GM12878 (cell line): ENCODE measurements at regions not wholly inside any gene's neighbourhood (a gene's known extent, or its start where the extent isn't known, plus 50 kb on each side); places are given as distances from the start of the nearest gene placed in this dataset.
"Not testable (repeated sequence)": the region's sequence is repeated elsewhere in the genome, so short reads cannot be mapped to it uniquely, and the experiment has no call there.

Source experiments
- ATAC-seq: fragments of 200-7000 bp; cut with Tn5 transposase; 3 replicates; pipeline ENCODE4 v1.9.1; 2020; ENCODE audit warnings: mild to moderate bottlenecking, moderate library complexity
- BruUV-seq: library from RNA; stranded (reverse); fragments of 400-500 nt; replicated peaks from 2 replicates; lab custom pipeline; 2021; lab: Mats Ljungman, UMichigan
- CTCF ChIA-PET: fragments of 300-600 bp; sonication (Branson Sonifier 250); formaldehyde crosslinking; extraction: SDS; loops from one replicate; lab custom pipeline; 2021; ENCODE audit warnings: inconsistent platforms; lab: Yijun Ruan, JAX
- POLR2A ChIA-PET: fragments of 350-600 bp; formaldehyde crosslinking; extraction: SDS; loops from one replicate; lab custom pipeline; 2021; ENCODE audit warnings: inconsistent platforms; lab: Charles Lee
- RAD21 ChIA-PET: fragments of 300-600 bp; sonication (Branson Sonifier 250); formaldehyde crosslinking; loops from one replicate; lab custom pipeline; 2023; ENCODE audit warnings: antibody characterized with exemption; ENCODE audit not compliant: unreplicated experiment; lab: Charles Lee
- SMC1A ChIA-PET: fragments of 300-600 bp; sonication (Branson Sonifier 250); formaldehyde crosslinking; loops from one replicate; lab custom pipeline; 2023; ENCODE audit not compliant: unreplicated experiment, uncharacterized antibody; lab: Charles Lee
- DNase-seq: peaks from one replicate; pipeline ENCODE4 v3.0.0-alpha.2; 2011; ENCODE audit warnings: low read depth, low spot score
- FAIRE-seq: peaks from 3 replicates; lab custom pipeline; 2011; peaks lifted over from hg19 to GRCh38; lab: Jason Lieb, UNC
- H2AFZ ChIP-seq: 2 replicates; pipeline ENCODE4 v1.6.0; 2011; ENCODE audit warnings: low read depth, low read length, control low read depth; ENCODE audit not compliant: control insufficient read depth
- H3K27ac ChIP-seq: 2 replicates; pipeline ENCODE4 v1.5.1; 2011; ENCODE audit warnings: control low read depth; ENCODE audit not compliant: control insufficient read depth, insufficient read depth
- H3K27me3 ChIP-seq, 2 experiments: replicated peaks in 1 of 2; 2 replicates each; pipeline versions ENCODE4 v1.6.0 to v1.6.1; 2011; ENCODE audit warnings: low read length in 1 of 2; ENCODE audit not compliant: control insufficient read depth in 2 of 2, insufficient read depth in 2 of 2
- H3K36me3 ChIP-seq, 2 experiments: 2 replicates each; pipeline ENCODE4 v1.5.1; 2011; ENCODE audit warnings: low read length in 1 of 2; ENCODE audit not compliant: control insufficient read depth in 2 of 2, insufficient read depth in 2 of 2
- H3K4me1 ChIP-seq: 2 replicates; pipeline ENCODE4 v1.6.1; 2011; ENCODE audit warnings: mild to moderate bottlenecking, low read length, moderate library complexity, mixed read lengths; ENCODE audit not compliant: control insufficient read depth, insufficient read depth
- H3K4me2 ChIP-seq: 2 replicates; pipeline ENCODE4 v1.6.0; 2011; ENCODE audit warnings: control low read depth; ENCODE audit not compliant: control insufficient read depth, insufficient read depth
- H3K4me3 ChIP-seq: fragments of 200-600 bp; sonication (generic); 2 replicates; pipeline ENCODE4 v1.5.1; 2016
- H3K79me2 ChIP-seq: 2 replicates; pipeline ENCODE4 v1.6.0; 2011; ENCODE audit warnings: low read length; ENCODE audit not compliant: control insufficient read depth, insufficient read depth
- H3K9ac ChIP-seq: 2 replicates; pipeline ENCODE4 v1.8.0; 2011; ENCODE audit warnings: low read length, control low read depth, mixed read lengths; ENCODE audit not compliant: control insufficient read depth, insufficient read depth
- H3K9me3 ChIP-seq: replicated peaks from 3 replicates; pipeline ENCODE4 v1.5.1; 2011; ENCODE audit warnings: mild to moderate bottlenecking, low read length; ENCODE audit not compliant: control insufficient read depth, insufficient read depth
- H4K20me1 ChIP-seq: 2 replicates; pipeline ENCODE4 v1.6.0; 2011; ENCODE audit not compliant: control insufficient read depth, insufficient read depth
- ATF7 ChIP-seq: fragments of 450-650 bp; IDR thresholded peaks from 2 replicates; pipeline ENCODE4 v1.6.1; 2016; ENCODE audit warnings: low read depth, mild to moderate bottlenecking
- BACH1 ChIP-seq: fragments of 450-650 bp; IDR thresholded peaks from 2 replicates; pipeline ENCODE4 v1.6.1; 2017; ENCODE audit warnings: mild to moderate bottlenecking, borderline replicate concordance
- BHLHE40 ChIP-seq, 2 experiments: fragments of 450-650 bp in 1 of 2; IDR thresholded peaks; 2 replicates each; pipeline ENCODE4 v1.6.1; 2011 to 2017; ENCODE audit warnings: low read depth in 2 of 2, borderline replicate concordance in 1 of 2, improper control_type of control experiment in 1 of 2, low read length in 1 of 2, mild to moderate bottlenecking in 1 of 2
- DPF2 ChIP-seq: fragments of 450-650 bp; IDR thresholded peaks from 2 replicates; pipeline ENCODE4 v1.6.1; 2017; ENCODE audit warnings: mild to moderate bottlenecking
- GATAD2B ChIP-seq: fragments of 450-650 bp; conservative IDR thresholded peaks from 2 replicates; pipeline ENCODE4 v1.6.1; 2017; ENCODE audit warnings: low read depth, mild to moderate bottlenecking, moderate library complexity
- IKZF1 ChIP-seq: fragments of 450-650 bp; conservative IDR thresholded peaks from 2 replicates; pipeline ENCODE4 v1.6.1; 2017; ENCODE audit warnings: antibody characterized with exemption, mild to moderate bottlenecking
- MLLT1 ChIP-seq: fragments of 450-650 bp; IDR thresholded peaks from 2 replicates; pipeline ENCODE4 v1.6.1; 2016; ENCODE audit warnings: mild to moderate bottlenecking
- MTA2 ChIP-seq: fragments of 450-650 bp; IDR thresholded peaks from 2 replicates; pipeline ENCODE4 v1.6.1; 2016; ENCODE audit warnings: low read depth, mild to moderate bottlenecking, moderate library complexity
- NKRF ChIP-seq: fragments of 450-650 bp; conservative IDR thresholded peaks from 2 replicates; pipeline ENCODE4 v1.6.1; 2017; ENCODE audit warnings: mild to moderate bottlenecking, moderate library complexity
- NR2F1 ChIP-seq: fragments of 450-650 bp; conservative IDR thresholded peaks from 2 replicates; pipeline ENCODE4 v1.6.1; 2017; ENCODE audit warnings: mild to moderate bottlenecking
- PKNOX1 ChIP-seq: fragments of 450-650 bp; IDR thresholded peaks from 2 replicates; pipeline ENCODE4 v1.6.1; 2016; ENCODE audit warnings: mild to moderate bottlenecking
- POLR2AphosphoS2 ChIP-seq: IDR thresholded peaks from 2 replicates; pipeline ENCODE4 v1.6.1; 2011; ENCODE audit warnings: low read depth, mild to moderate bottlenecking, low read length, improper control_type of control experiment, moderate library complexity
- POLR2AphosphoS5 ChIP-seq: IDR thresholded peaks from 2 replicates; pipeline ENCODE4 v1.6.1; 2011; ENCODE audit warnings: mild to moderate bottlenecking, low read length, inconsistent platforms
- SKIL ChIP-seq: fragments of 450-650 bp; IDR thresholded peaks from 2 replicates; pipeline ENCODE4 v1.6.1; 2017; ENCODE audit warnings: mild to moderate bottlenecking, low read depth, inconsistent platforms; ENCODE audit not compliant: poor library complexity, severe bottlenecking
- TAF1 ChIP-seq: IDR thresholded peaks from 2 replicates; pipeline ENCODE4 v1.6.1; 2011; ENCODE audit warnings: mild to moderate bottlenecking, low read depth, low read length, borderline replicate concordance
- TCF3 ChIP-seq: IDR thresholded peaks from 2 replicates; pipeline ENCODE4 v1.6.1; 2012; ENCODE audit warnings: low read depth, mild to moderate bottlenecking, low read length, borderline replicate concordance; ENCODE audit not compliant: insufficient read depth
- WGBS: methylation state at CpG from one replicate; pipeline ENCODE4 v1.1.6; 2016; ENCODE audit warnings: low lambda C conversion rate; ENCODE audit not compliant: insufficient replicate concordance, insufficient coverage; ENCODE audit errors: missing lambda C conversion rate; 5-methylcytosine and 5-hydroxymethylcytosine counted together
- in situ Hi-C: fragments of 300-500 bp; cut with MboI; formaldehyde crosslinking; loops from 9 replicates; pipeline ENCODE4 v1.14.3; 2018; ENCODE audit warnings: mixed read lengths
- intact Hi-C: fragments of 100-400 bp; cut with micrococcal nuclease; formaldehyde crosslinking; loops from one replicate; pipeline ENCODE4 v1.14.2; 2022; ENCODE audit not compliant: unreplicated experiment

- ChIA-PET RAD21 (interaction anchor here (1.0 kb wide), 3 partner anchors 64 to 82 kb away, joined by 3 to 4 read pairs (median 3); no protein-coding TSS in a partner anchor), POLR2A (interaction anchor here (0.7 to 1.2 kb wide), 3 partner anchors 64 to 668 kb away, joined by 3 to 5 read pairs (median 3); no protein-coding TSS in a partner anchor)
- Histone ChIP-seq H3K4me2 (peak overlapping the region; percentile 48; the same call in 1 of the 2 replicates), H3K27ac (peak overlapping the region; percentile 85), H2AFZ (peak overlapping the region; percentile 72), H3K4me3 (peak overlapping the region; percentile 69), H3K9ac (peak overlapping the region; percentile 67)
- intact Hi-C loops, H3K4me1 ChIP-seq, FAIRE-seq, H3K27me3 ChIP-seq, H4K20me1 ChIP-seq, H3K79me2 ChIP-seq, BruUV-seq, in situ Hi-C loops, H3K36me3 ChIP-seq, H3K9me3 ChIP-seq, CTCF ChIA-PET, SMC1A ChIA-PET: not testable (repeated sequence)
- ATAC-seq (peak; percentile 94), DNase-seq (peak; percentile 20)
- under 1% methylated on average over 53 of the region's 96 CpGs for WGBS
- TF ChIP-seq BHLHE40 (IDR thresholded peaks at IDR 0.05; ENCODE audit: borderline replicate concordance in 1 of 2, low read depth in 2 of 2, low read length in 1 of 2), result peak in 1 of 2 experiments; percentile 27; a peak in 2 of 4 replicates
- peak; percentile 73 for TF ChIP-seq TAF1
- peak; percentile 60 for TF ChIP-seq SKIL
- peak; percentile 48; the same call in 1 of the 2 replicates for TF ChIP-seq PKNOX1
- TF ChIP-seq GATAD2B, result peak; percentile 67; the same call in 1 of the 2 replicates
- peak; percentile 38; the same call in 1 of the 2 replicates for TF ChIP-seq ATF7
- 0 out of 2 replicates have a peak, but pooled peaks have one; percentile 14 for TF ChIP-seq MTA2
- peak; percentile 56 for TF ChIP-seq DPF2
- TF ChIP-seq NKRF, result peak; percentile 32; the same call in 1 of the 2 replicates
- TF ChIP-seq POLR2AphosphoS5, result peak; percentile 87
- TF ChIP-seq POLR2AphosphoS2, result peak; percentile 44; the same call in 1 of the 2 replicates
- 0 out of 2 replicates have a peak, but pooled peaks have one; percentile 38 for TF ChIP-seq TCF3
- peak; percentile 59 for TF ChIP-seq IKZF1
- peak; percentile 86 for TF ChIP-seq MLLT1
- TF ChIP-seq BACH1, result peak; percentile 34; the same call in 1 of the 2 replicates
- peak; percentile 10 for TF ChIP-seq NR2F1
These were observed 62.6 kb upstream of the CDR2 start for GRCh38 chr16:22436823-22437652.
